ENCODE measurements at regions not wholly inside any gene's neighbourhood (a gene's known extent, or its start where the extent isn't known, plus 50 kb on each side); places are given as distances from the start of the nearest gene placed in this dataset.

DNA sequence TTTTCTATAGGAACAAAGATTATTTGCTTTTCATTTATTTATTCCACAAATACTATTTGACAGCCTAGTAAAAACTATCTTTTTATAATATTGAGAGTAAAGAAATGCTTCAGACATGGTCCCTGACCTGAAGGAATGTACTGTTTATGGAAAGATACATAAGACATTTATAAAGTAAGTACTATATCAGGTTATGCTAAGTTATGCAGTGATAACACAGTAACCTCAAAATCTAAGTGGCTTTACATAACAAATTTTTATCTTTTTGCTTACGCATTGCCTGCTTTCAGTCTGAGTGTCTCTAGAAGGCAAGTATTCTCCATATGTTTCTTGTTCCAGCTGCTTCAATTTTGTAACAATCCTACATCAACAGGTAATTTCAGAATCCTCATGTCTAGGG, 694.0 kb downstream of the SQOR start:
- Histone ChIP-seq H3K36me3 (ENCODE audit: insufficient read depth, low read length) (no peaks in the 10 kb centered on the region), H3K79me2 (ENCODE audit: insufficient read depth, low read length) (no peaks in the 10 kb centered on the region), H3K4me2 (ENCODE audit: low read length) (no peak overlapping the region), H3K4me1 (ENCODE audit: insufficient read depth, low read length) (no peaks in the 10 kb centered on the region), H3K27me3 (ENCODE audit: insufficient read depth, low read length) (no peaks in the 10 kb centered on the region), H3K4me3 (ENCODE audit: insufficient read depth, low read depth, low read length) (no peak overlapping the region), H3K9me3 (ENCODE audit: insufficient read depth, low read depth, low read length) (no peaks in the 10 kb centered on the region), H3K9ac (ENCODE audit: low read length) (no peak overlapping the region), H3K27ac (ENCODE audit: low read depth, low read length) (no peak overlapping the region), H4K20me1 (ENCODE audit: insufficient read depth, low read length) (no peaks in the 10 kb centered on the region), H2AFZ (ENCODE audit: low read depth, low read length) (no peak overlapping the region)
- DNase-seq (ENCODE audit: low read depth) (no peak), FAIRE-seq (no peak)
- TF ChIP-seq, protein P1, sequence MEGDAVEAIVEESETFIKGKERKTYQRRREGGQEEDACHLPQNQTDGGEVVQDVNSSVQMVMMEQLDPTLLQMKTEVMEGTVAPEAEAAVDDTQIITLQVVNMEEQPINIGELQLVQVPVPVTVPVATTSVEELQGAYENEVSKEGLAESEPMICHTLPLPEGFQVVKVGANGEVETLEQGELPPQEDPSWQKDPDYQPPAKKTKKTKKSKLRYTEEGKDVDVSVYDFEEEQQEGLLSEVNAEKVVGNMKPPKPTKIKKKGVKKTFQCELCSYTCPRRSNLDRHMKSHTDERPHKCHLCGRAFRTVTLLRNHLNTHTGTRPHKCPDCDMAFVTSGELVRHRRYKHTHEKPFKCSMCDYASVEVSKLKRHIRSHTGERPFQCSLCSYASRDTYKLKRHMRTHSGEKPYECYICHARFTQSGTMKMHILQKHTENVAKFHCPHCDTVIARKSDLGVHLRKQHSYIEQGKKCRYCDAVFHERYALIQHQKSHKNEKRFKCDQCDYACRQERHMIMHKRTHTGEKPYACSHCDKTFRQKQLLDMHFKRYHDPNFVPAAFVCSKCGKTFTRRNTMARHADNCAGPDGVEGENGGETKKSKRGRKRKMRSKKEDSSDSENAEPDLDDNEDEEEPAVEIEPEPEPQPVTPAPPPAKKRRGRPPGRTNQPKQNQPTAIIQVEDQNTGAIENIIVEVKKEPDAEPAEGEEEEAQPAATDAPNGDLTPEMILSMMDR (IDR thresholded peaks at IDR 0.05; ENCODE audit: insufficient read depth, low read depth, low read length): no peak
- no peak for TF ChIP-seq EZH2 (IDR thresholded peaks at IDR 0.05; ENCODE audit: insufficient read depth, low read length)
- H3K9me3 Mint-ChIP-seq (ENCODE audit: unreplicated experiment): no peaks in the 10 kb centered on the region
- no peak overlapping the region for H3K4me3 Mint-ChIP-seq (ENCODE audit: unreplicated experiment)
- no peaks in the 10 kb centered on the region for H3K4me1 Mint-ChIP-seq (ENCODE audit: low read depth, unreplicated experiment)
- H3K27ac Mint-ChIP-seq (ENCODE audit: unreplicated experiment): no peak overlapping the region
- H3K27me3 Mint-ChIP-seq (ENCODE audit: low read depth, unreplicated experiment): no peaks in the 10 kb centered on the region
- no peaks in the 10 kb centered on the region for H3K36me3 Mint-ChIP-seq (ENCODE audit: low read depth, unreplicated experiment)

DNA sequence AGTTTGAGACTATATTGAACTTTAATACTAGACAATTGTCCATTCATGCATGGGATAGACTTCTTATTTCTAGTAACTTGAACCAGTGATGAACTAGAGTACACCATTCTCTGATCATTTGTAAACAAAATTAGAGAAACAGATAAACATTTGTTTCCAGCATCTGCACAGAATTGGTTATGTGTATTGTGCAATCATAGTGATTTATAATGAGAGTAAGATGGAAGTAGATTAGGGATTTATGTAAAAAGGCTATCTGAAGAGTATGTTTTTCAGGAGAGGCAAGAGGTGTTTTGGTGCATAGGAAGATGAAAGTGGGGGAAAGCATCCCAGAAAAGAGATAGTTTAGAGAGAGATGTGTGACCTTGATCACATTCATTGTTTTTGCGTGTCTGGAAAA, 695.0 kb downstream of the SQOR start:
- H3K36me3 ChIP-seq (ENCODE audit: insufficient read depth, low read length): no peaks in the 10 kb centered on the region
- H3K79me2 ChIP-seq (ENCODE audit: insufficient read depth, low read length): no peaks in the 10 kb centered on the region
- H3K4me3 ChIP-seq (ENCODE audit: insufficient read depth, low read depth, low read length): no peak overlapping the region
- no peaks in the 10 kb centered on the region for H3K36me3 Mint-ChIP-seq (ENCODE audit: low read depth, unreplicated experiment)
- no peak overlapping the region for H3K4me3 Mint-ChIP-seq (ENCODE audit: unreplicated experiment)
- no peak overlapping the region for H3K9ac ChIP-seq (ENCODE audit: low read length)
- no peaks in the 10 kb centered on the region for H3K27me3 Mint-ChIP-seq (ENCODE audit: low read depth, unreplicated experiment)
- no peak overlapping the region for H3K27ac Mint-ChIP-seq (ENCODE audit: unreplicated experiment)
- no peaks in the 10 kb centered on the region for H3K27me3 ChIP-seq (ENCODE audit: insufficient read depth, low read length)
- TF ChIP-seq, protein P1 (IDR thresholded peaks at IDR 0.05; ENCODE audit: insufficient read depth, low read depth, low read length): no peak
- no peak for TF ChIP-seq EZH2 (IDR thresholded peaks at IDR 0.05; ENCODE audit: insufficient read depth, low read length)
- H3K4me1 ChIP-seq (ENCODE audit: insufficient read depth, low read length): no peaks in the 10 kb centered on the region
- H3K4me2 ChIP-seq (ENCODE audit: low read length): no peak overlapping the region
- no peaks in the 10 kb centered on the region for H3K9me3 ChIP-seq (ENCODE audit: insufficient read depth, low read depth, low read length)
- no peak overlapping the region for H2AFZ ChIP-seq (ENCODE audit: low read depth, low read length)
- no peak overlapping the region for H3K27ac ChIP-seq (ENCODE audit: low read depth, low read length)
- no peaks in the 10 kb centered on the region for H4K20me1 ChIP-seq (ENCODE audit: insufficient read depth, low read length)
- no peaks in the 10 kb centered on the region for H3K4me1 Mint-ChIP-seq (ENCODE audit: low read depth, unreplicated experiment)
- no peaks in the 10 kb centered on the region for H3K9me3 Mint-ChIP-seq (ENCODE audit: unreplicated experiment)
- no peak for DNase-seq (ENCODE audit: low read depth)
- FAIRE-seq: no peak

DNA sequence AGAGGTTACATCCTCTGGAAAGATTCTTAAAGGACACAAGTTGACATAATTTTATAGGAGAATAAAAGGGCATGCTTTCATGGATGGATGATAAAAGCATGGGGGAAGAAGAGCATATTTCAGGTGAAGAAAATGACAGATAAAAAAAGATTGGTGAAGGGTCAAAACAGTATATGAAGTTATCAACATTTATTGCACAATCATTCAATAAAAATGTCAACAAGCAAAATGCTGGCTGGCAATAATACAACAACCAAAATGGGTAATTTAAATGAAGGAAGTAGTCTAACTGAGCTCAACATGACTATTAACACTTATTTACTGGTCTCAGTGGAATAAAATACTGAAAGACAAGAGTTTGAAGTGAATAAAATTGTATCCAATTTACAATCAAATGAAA, 696.7 kb downstream of the SQOR start:
- H3K9me3 ChIP-seq (ENCODE audit: insufficient read depth, low read depth, low read length): no peaks in the 10 kb centered on the region
- Mint-ChIP-seq H3K27me3 (ENCODE audit: low read depth, unreplicated experiment) (no peaks in the 10 kb centered on the region), H3K9me3 (ENCODE audit: unreplicated experiment) (no peaks in the 10 kb centered on the region), H3K4me1 (ENCODE audit: low read depth, unreplicated experiment) (no peaks in the 10 kb centered on the region), H3K36me3 (ENCODE audit: low read depth, unreplicated experiment) (no peaks in the 10 kb centered on the region), H3K27ac (ENCODE audit: unreplicated experiment) (no peak overlapping the region), H3K4me3 (ENCODE audit: unreplicated experiment) (no peak overlapping the region)
- H4K20me1 ChIP-seq (ENCODE audit: insufficient read depth, low read length): no peaks in the 10 kb centered on the region
- no peak overlapping the region for H3K4me2 ChIP-seq (ENCODE audit: low read length)
- H3K36me3 ChIP-seq (ENCODE audit: insufficient read depth, low read length): no peaks in the 10 kb centered on the region
- H3K27me3 ChIP-seq (ENCODE audit: insufficient read depth, low read length): no peaks in the 10 kb centered on the region
- H2AFZ ChIP-seq (ENCODE audit: low read depth, low read length): no peak overlapping the region
- no peak for FAIRE-seq
- H3K27ac ChIP-seq (ENCODE audit: low read depth, low read length): no peak overlapping the region
- no peaks in the 10 kb centered on the region for H3K4me1 ChIP-seq (ENCODE audit: insufficient read depth, low read length)
- no peak for DNase-seq (ENCODE audit: low read depth)
- no peaks in the 10 kb centered on the region for H3K79me2 ChIP-seq (ENCODE audit: insufficient read depth, low read length)
- no peak overlapping the region for H3K9ac ChIP-seq (ENCODE audit: low read length)
- TF ChIP-seq, protein P1 (IDR thresholded peaks at IDR 0.05; ENCODE audit: insufficient read depth, low read depth, low read length): no peak
- no peak for TF ChIP-seq EZH2 (IDR thresholded peaks at IDR 0.05; ENCODE audit: insufficient read depth, low read length)
- no peak overlapping the region for H3K4me3 ChIP-seq (ENCODE audit: insufficient read depth, low read depth, low read length)

All from astrocyte (in vitro differentiated cells and primary cell).